HG03135 (cell line): ENCODE measurements at regions not wholly inside any gene's neighbourhood (a gene's known extent, or its start where the extent isn't known, plus 50 kb on each side); places are given as distances from the start of the nearest gene placed in this dataset.

Experiments used
- ATAC-seq: cut with Tn5 transposase; IDR thresholded peaks from one replicate; pipeline ENCODE4 v1.9.1; 2021; ENCODE audit warnings: mild to moderate bottlenecking, moderate library complexity; ENCODE audit not compliant: unreplicated experiment

- no peak for ATAC-seq
Measured at GRCh38 chr18:55093808-55094207, 134.5 kb upstream of the CCDC68 start.

DNA sequence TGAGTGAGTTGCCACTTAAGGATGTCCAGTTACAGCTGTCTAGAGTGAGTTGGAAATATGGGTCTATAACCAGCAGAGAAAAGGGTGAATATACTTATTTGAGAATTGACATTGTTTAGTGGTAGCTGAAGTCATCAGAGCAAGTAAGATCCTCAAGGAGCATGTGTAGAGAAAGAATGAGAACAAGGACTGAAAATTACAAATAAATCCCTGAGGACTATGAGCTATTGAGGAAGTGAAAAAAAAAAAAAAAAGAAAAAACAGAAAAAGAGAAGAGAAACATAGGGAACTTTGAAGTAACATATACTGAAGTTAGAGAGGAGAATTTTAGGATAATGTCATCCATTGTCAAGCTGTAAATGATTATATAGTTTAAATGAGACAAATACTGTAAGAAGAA, 134.0 kb upstream of the CCDC68 start:
- no peak for ATAC-seq

GRCh38 chr18:55092166-55092565, 132.9 kb upstream of the CCDC68 start:
- no peak for ATAC-seq

GRCh38 chr18:55090564-55091188, 131.4 kb upstream of the CCDC68 start:
- ATAC-seq: no peak

DNA sequence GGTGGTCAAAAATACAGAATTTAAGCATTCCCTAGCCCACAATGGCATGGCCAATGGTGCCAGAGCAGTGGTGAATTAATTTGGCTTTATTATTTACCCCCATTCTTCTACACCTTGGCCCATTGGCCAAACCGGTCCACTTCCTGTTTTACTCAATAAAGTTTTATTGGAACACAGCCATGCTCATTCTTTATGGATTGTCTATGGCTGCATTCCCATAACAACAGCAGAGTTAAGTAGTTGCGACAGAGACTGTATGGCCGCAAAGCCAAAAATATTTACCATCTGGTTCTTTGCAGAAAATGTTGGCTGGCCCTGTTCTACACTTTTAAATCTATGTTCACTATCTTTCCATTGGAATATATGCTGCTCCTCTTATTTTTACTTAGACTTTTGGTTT, 130.3 kb upstream of the CCDC68 start:
- ATAC-seq: no peak

DNA sequence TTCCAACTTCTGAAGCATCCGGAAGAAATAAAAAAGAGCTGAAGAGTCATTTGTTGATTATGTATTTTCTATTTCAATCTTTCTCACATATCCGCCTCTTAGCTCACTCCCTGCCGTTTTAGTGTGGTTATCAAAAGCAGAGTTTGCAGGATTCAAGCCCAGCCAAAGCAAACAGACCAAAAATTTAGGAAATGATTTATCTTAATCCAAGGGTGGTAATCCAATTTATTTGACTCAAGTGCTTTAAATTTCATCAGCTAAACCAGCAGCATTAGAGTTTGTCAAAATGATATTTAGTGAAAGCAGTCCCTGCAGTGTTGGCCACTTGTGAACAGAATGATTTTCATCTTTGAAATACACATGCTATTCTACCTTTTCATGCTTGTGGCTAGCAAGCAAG, 129.3 kb upstream of the CCDC68 start:
- no peak for ATAC-seq

DNA sequence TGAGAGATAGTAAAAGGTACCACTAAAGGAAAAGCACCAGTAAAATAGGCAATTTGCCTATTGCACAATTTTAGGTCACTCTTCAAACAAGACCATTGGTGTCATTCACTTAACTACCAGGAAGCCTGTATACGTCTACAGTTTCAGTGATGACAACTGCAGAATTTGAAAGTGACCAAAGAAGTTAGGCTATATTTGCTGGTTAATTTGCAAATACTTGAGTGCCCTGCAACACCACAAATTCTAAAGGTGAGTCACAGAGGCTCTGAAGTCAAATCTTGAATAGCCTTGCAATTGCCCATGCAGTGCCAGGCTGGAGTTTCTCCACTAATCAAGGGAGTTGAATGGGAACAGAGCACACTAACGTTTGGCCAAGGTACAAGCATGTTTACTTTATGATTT, 128.7 kb upstream of the CCDC68 start:
- peak; percentile 47 for ATAC-seq

GRCh38 chr18:55086906-55087305, 127.6 kb upstream of the CCDC68 start:
- ATAC-seq: no peak

DNA sequence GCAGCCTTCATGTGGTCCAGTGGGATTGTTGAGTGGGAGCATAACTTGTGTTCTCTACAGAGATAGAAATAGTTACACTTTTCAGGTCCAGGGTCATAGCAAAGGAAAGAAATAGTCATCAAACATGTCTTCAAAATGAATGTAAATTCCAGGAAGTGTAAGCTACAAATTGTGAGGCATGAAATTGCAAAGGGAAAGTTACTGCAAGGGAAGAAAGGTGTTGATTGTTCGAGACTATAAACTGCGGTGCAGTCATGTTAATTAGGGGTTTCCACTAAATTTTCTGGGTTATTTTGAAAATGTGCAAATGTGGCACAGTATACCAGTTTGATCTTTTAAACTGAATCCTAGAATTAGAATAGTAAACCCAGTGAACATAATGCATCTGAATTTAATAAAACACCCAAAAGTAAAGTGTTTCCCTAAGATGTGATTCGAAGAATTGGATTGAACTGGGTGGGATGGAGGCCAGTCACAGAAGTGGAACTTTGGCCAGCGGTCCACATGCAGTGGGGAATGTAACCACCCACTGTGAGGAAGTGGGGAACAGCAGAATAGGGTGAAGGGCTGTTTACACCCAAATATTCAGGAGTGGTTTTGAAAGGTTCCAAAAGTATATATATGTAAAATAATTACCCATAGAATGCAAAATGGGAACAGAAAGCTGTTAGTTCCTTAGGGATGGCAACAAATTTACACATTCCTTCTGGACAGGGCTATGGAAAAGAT, 126.5 kb upstream of the CCDC68 start:
- ATAC-seq: no peak

GRCh38 chr18:55084550-55084949, 125.3 kb upstream of the CCDC68 start:
- ATAC-seq: no peak

DNA sequence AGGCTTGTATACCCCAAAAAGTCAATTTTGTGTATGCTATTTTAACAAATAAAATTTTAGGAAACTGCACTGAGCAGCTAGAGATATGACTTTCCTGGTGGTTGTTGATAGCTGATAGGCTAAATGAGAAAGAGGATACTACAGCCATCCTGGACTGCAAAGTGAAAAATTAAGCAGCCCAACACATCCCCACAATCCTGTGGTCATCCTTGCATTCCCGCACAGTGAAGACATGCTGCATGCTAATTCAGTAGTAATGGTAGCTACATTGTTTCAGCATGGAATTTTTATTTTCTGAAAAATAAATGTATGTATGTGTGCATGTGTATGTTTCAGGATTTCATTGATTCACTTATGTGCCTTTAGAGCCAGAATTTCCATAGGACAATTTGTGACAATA, 124.2 kb upstream of the CCDC68 start:
- no peak for ATAC-seq

DNA sequence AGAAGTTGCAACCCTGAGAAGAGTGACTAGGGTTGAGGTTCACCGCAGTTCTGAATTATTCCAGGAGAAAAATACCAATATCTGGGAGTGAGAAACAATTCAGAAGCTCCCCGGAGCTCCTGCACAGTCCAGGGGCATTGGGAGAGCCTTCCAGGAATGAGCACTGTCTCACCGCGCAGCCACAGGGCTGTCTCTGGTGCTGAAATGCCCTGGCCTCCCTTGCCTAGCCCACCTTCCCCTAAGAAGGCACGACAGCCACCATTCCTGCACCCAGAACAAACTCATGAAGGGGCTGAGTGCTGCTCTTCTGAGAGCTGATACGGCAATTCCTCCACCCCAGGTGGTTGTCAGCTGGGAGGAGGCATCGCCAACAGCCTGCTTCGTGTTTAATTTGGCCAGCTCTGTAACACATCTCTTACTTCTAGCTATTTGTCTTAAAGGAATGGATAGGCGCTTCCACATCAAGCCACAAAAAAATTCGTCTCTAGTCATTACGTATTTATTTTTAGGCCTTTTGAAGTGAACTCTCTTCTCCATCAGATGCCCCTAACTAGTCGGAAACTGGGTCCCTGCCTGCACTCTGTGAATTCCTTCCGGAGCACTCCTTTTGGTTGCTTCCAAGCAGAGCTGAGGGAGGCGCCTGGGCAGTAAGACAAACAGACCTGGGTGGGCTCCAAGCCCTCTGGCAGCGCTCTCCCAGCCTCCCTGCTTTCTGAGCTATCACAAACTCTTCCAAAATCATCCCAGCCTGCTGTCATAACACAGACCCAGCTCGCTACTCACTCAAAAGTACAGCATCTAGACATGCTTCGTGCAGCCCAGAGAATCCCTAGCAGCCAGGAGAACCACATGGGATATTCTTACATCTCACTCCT, 120.5 kb upstream of the CCDC68 start:
- ATAC-seq: no peak

DNA sequence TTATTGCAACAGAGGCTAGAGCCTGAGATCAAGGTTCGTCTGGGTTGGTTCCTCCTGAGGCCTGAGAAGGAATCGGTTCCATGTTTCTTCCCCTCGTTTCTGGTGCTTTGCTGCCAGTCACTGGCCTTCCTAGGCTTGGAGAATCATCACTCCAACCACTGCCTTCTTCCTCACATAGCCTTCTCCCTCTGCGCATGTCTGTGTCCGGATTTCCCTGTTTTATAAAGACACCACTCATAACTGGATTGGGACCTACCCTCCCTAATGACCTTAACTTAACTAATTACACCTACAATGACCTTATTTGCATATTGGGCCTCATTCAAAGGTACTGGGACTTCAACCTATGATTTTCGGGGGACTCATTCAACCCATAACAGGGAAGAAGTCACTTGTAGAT, 119.8 kb upstream of the CCDC68 start:
- ATAC-seq: no peak

DNA sequence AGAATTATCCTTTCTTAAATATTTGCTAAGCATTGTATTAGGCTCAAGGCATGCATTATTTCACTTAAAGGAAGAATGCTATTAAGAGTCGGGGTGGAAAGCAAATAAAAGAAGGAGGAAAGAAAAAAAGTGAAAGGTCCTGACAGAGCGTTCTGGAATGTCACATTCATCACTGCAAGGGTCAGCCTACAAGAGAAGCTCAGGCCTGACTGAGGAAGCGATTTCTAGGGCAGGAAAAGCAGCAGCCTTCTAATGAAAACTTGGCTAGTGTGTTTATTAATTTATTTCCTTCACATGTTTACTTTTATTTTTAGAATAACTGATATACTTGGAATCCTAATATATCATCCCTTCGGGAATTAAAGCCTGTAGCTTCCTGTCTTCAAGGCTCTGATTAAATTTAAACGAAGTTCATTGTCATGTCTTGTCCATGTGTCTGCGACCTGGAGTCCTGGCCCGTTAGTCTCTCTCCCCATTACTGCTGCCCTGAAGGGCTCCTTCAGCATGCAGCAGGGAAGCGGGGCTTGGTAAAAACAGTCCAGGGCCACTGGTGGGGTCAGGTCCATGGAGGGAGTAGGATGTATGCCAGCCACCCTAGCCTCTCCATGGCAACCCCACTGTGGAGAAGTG, 119.2 kb upstream of the CCDC68 start:
- no peak for ATAC-seq

- no peak for ATAC-seq
Measured at GRCh38 chr18:55076643-55077218, 117.5 kb upstream of the CCDC68 start.

DNA sequence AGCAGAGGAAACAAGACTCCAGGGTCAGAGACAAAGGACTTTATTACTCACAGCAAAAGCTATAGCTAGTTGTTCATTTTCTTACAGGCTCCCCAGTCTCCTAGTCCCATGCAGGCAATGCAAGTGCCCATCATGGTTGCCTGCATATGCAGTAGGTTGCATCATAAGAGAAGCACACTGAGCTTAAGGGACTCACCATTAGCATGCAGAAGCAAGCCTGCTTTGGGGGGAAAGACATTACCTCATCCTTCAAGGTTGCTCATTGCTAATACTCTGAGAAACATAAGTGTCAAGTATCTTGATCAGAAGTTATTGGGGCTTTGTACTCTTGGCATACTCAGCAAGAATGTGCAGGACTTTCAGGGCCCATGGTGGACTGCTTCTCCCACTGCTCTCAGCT, 114.6 kb upstream of the CCDC68 start:
- ATAC-seq: no peak

DNA sequence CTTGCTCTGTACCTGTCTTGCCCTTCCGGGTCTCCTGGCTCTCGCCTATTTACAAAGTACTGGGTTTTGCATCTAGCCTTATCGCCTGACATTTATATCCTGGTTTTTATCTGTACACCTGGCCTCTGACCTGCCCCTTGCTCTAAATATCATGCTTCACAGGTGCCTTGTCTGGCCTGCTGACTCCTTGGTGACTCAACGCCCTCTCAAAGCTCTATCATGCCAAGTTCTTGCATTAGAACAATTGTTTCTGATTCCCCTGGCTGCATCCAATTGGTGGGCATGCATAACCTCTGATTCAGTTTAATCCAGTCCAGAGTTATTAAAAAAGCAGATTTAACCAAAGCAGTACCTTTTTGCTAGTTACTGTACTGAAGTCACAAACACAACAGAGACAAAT, 113.9 kb upstream of the CCDC68 start:
- no peak for ATAC-seq

DNA sequence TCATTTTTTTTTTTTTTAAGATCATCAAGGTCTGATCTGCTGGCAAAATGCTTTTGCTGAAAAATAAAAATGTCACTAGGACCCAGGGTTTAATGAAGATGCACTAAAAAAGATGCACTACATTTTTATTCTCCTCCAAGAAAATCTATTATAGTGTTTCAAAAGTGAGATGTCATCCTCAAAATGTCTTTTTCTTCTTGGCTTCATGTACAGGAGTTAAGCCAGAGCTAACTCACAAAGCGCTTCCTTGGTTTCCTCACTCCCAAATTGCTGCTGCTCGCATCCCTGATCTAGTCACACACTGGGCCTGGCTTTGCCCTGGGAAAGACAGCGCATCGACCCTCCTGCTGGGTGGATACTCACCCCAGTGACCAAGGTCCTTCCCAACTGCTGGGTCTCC, 113.4 kb upstream of the CCDC68 start:
- no peak for ATAC-seq

- ATAC-seq: no peak
Measured at GRCh38 chr18:55072181-55072580, 112.9 kb upstream of the CCDC68 start.

GRCh38 chr18:55069497-55069896, 110.2 kb upstream of the CCDC68 start:
- ATAC-seq: peak; percentile 54

- ATAC-seq: peak; percentile 60
Measured at GRCh38 chr18:55064760-55065159, 105.5 kb upstream of the CCDC68 start.
